ENCODE measurements at regions not wholly inside any gene's neighbourhood (a gene's known extent, or its start where the extent isn't known, plus 50 kb on each side); places are given as distances from the start of the nearest gene placed in this dataset.
A peak's percentile ranks its signal among the peaks of the same experiment; 100 is the strongest.

GRCh38 chr21:32940079-32941014 is 85.4 kb upstream of the OLIG2 start:
- DNase-seq: peak; percentile 61
- no peaks in the 10 kb centered on the region for H3K27me3 ChIP-seq (ENCODE audit: insufficient read depth, low read depth, severe bottlenecking)
- TF ChIP-seq CTCF (IDR thresholded peaks at IDR 0.05; ENCODE audit: low read depth, low read length): peak; percentile 80
- H3K36me3 ChIP-seq: no peaks in the 10 kb centered on the region
- H3K27ac ChIP-seq: no peak overlapping the region
- no peak overlapping the region for H3K4me3 ChIP-seq (ENCODE audit: low read depth, low read length)
- peaks cover 2% of the 10 kb centered on the region for H3K9me3 ChIP-seq (ENCODE audit: severe bottlenecking)

- H3K27me3 ChIP-seq (ENCODE audit: insufficient read depth, low read depth, severe bottlenecking): no peaks in the 10 kb centered on the region
- H3K4me3 ChIP-seq (ENCODE audit: low read depth, low read length): no peak overlapping the region
- no peak overlapping the region for H3K27ac ChIP-seq
- H3K9me3 ChIP-seq (ENCODE audit: severe bottlenecking): peaks cover 2% of the 10 kb centered on the region
- DNase-seq: no peak
- TF ChIP-seq CTCF (IDR thresholded peaks at IDR 0.05; ENCODE audit: low read depth, low read length): no peak
- no peaks in the 10 kb centered on the region for H3K36me3 ChIP-seq
These were observed 84.5 kb upstream of the OLIG2 start for GRCh38 chr21:32941263-32941662.

- no peak for TF ChIP-seq CTCF (IDR thresholded peaks at IDR 0.05; ENCODE audit: low read depth, low read length)
- no peak overlapping the region for H3K27ac ChIP-seq
- DNase-seq: no peak
- H3K4me3 ChIP-seq (ENCODE audit: low read depth, low read length): no peak overlapping the region
- H3K27me3 ChIP-seq (ENCODE audit: insufficient read depth, low read depth, severe bottlenecking): no peaks in the 10 kb centered on the region
- H3K9me3 ChIP-seq (ENCODE audit: severe bottlenecking): no peaks in the 10 kb centered on the region
- H3K36me3 ChIP-seq: no peaks in the 10 kb centered on the region
These were observed 79.1 kb upstream of the OLIG2 start for GRCh38 chr21:32946654-32947053.

GRCh38 chr21:32947736-32948135 is 78.0 kb upstream of the OLIG2 start:
- Histone ChIP-seq H3K36me3 (no peaks in the 10 kb centered on the region), H3K4me3 (ENCODE audit: low read depth, low read length) (no peak overlapping the region), H3K27me3 (ENCODE audit: insufficient read depth, low read depth, severe bottlenecking) (no peaks in the 10 kb centered on the region), H3K27ac (no peak overlapping the region), H3K9me3 (ENCODE audit: severe bottlenecking) (no peaks in the 10 kb centered on the region)
- no peak for TF ChIP-seq CTCF (IDR thresholded peaks at IDR 0.05; ENCODE audit: low read depth, low read length)
- DNase-seq: no peak

- Histone ChIP-seq H3K27ac (no peak overlapping the region; the same call in none of the 2 replicates), H3K27me3 (ENCODE audit: insufficient read depth, low read depth, severe bottlenecking) (no peaks in the 10 kb centered on the region), H3K4me3 (ENCODE audit: low read depth, low read length) (no peak overlapping the region), H3K9me3 (ENCODE audit: severe bottlenecking) (no peaks in the 10 kb centered on the region), H3K36me3 (no peaks in the 10 kb centered on the region)
- TF ChIP-seq CTCF (IDR thresholded peaks at IDR 0.05; ENCODE audit: low read depth, low read length): no peak
- peak; percentile 88 for DNase-seq
These were observed 76.0 kb upstream of the OLIG2 start for GRCh38 chr21:32949701-32950100.
